ENCODE measurements at regions not wholly inside any gene's neighbourhood (a gene's known extent, or its start where the extent isn't known, plus 50 kb on each side); places are given as distances from the start of the nearest gene placed in this dataset.

DNA sequence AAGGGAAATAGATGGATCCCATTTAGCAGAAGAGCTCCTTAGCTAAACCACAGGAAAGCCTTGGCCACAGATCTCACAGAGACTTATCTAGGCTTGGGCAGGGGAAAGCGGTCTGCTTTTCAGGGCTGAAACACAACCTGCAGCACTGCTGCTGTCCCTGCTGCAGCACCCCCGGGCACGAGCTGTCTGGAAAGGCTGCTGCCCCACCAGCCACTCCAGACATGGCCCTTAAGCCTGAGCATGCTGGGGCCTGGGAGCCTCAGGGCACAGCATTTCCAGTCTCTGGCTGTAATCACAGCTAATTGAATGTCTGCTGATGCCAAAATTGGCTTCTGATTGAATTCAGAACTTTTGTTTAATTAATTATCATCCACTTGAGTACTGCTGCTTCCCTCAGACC, 115.0 kb downstream of the TMPRSS5 start:
- TF ChIP-seq EZH2 (IDR thresholded peaks at IDR 0.05; ENCODE audit: insufficient read depth, poor library complexity, severe bottlenecking) (no peak), EZH2phosphoT487 (IDR thresholded peaks at IDR 0.05; ENCODE audit: insufficient read depth, low read depth) (no peak)

Data from GM23248 (cell line).